Smooth muscle cell (in vitro differentiated cells): ENCODE measurements at regions not wholly inside any gene's neighbourhood (a gene's known extent, or its start where the extent isn't known, plus 50 kb on each side); places are given as distances from the start of the nearest gene placed in this dataset.

Experiments
- DNase-seq: peaks from one replicate; lab custom pipeline; 2025; ENCODE audit not compliant: unreplicated experiment; lab: John Stamatoyannopoulos, UW
- H2AFZ ChIP-seq: fragments of 200-600 bp; sonication (generic); 2 replicates; pipeline ENCODE4 v1.6.0; 2016; ENCODE audit warnings: antibody characterized with exemption, low read depth, mild to moderate bottlenecking
- H3F3A ChIP-seq: fragments of 200-600 bp; sonication (generic); 2 replicates; pipeline ENCODE4 v1.6.0; 2017; ENCODE audit warnings: antibody characterized with exemption, low read depth
- H3K27ac ChIP-seq: fragments of 200-600 bp; sonication (generic); 2 replicates; pipeline ENCODE4 v1.5.1; 2016; ENCODE audit warnings: low read depth, mild to moderate bottlenecking
- H3K27me3 ChIP-seq: fragments of 200-600 bp; sonication (generic); 2 replicates; pipeline ENCODE4 v1.6.1; 2016; ENCODE audit warnings: low read depth, mild to moderate bottlenecking
- H3K36me3 ChIP-seq: fragments of 200-600 bp; sonication (generic); 2 replicates; pipeline ENCODE4 v1.5.1; 2016; ENCODE audit warnings: low read depth
- H3K4me1 ChIP-seq: fragments of 200-600 bp; sonication (generic); 2 replicates; pipeline ENCODE4 v1.5.1; 2016; ENCODE audit warnings: low read depth
- H3K4me2 ChIP-seq: fragments of 200-600 bp; sonication (generic); 2 replicates; pipeline ENCODE4 v1.6.0; 2016; ENCODE audit warnings: mild to moderate bottlenecking
- H3K4me3 ChIP-seq: fragments of 200-600 bp; sonication (generic); 2 replicates; pipeline ENCODE4 v1.5.1; 2016; ENCODE audit warnings: mild to moderate bottlenecking
- H3K79me2 ChIP-seq: fragments of 200-600 bp; sonication (generic); 2 replicates; pipeline ENCODE4 v1.6.0; 2016; ENCODE audit warnings: low read depth, mild to moderate bottlenecking
- H3K9ac ChIP-seq: fragments of 200-600 bp; sonication (generic); 2 replicates; pipeline ENCODE4 v1.6.0; 2016; ENCODE audit warnings: low read depth
- H3K9me3 ChIP-seq: fragments of 200-600 bp; sonication (generic); replicated peaks from 2 replicates; pipeline ENCODE4 v1.5.1; 2016; ENCODE audit warnings: low read depth
- H4K20me1 ChIP-seq: fragments of 200-600 bp; sonication (generic); 2 replicates; pipeline ENCODE4 v1.6.0; 2016; ENCODE audit warnings: low read depth
- CTCF ChIP-seq: fragments of 200-600 bp; sonication (generic); IDR thresholded peaks from 2 replicates; pipeline ENCODE4 v1.5.1; 2017; ENCODE audit warnings: borderline replicate concordance, mild to moderate bottlenecking, antibody characterized with exemption; ENCODE audit not compliant: insufficient read depth, poor library complexity, severe bottlenecking
- WGBS: methylation state at CpG from one replicate; pipeline ENCODE4 v1.1.7; 2016; ENCODE audit warnings: low lambda C conversion rate; 5-methylcytosine and 5-hydroxymethylcytosine counted together

GRCh38 chr3:30501526-30501925 is 104.9 kb upstream of the TGFBR2 start:
- no peak overlapping the region for H3K4me3 ChIP-seq
- H3K9me3 ChIP-seq, result no peaks in the 10 kb centered on the region
- H3K4me1 ChIP-seq, result peaks cover 5% of the 10 kb centered on the region
- H2AFZ ChIP-seq, result no peak overlapping the region
- no peak for TF ChIP-seq CTCF
- H4K20me1 ChIP-seq, result no peaks in the 10 kb centered on the region
- H3K36me3 ChIP-seq, result no peaks in the 10 kb centered on the region
- peaks cover 17% of the 10 kb centered on the region for H3F3A ChIP-seq
- no peak for DNase-seq
- no peak overlapping the region for H3K9ac ChIP-seq
- no peak overlapping the region for H3K4me2 ChIP-seq
- H3K27ac ChIP-seq, result peak overlapping the region; percentile 48
- H3K27me3 ChIP-seq, result no peaks in the 10 kb centered on the region
- no peaks in the 10 kb centered on the region for H3K79me2 ChIP-seq

GRCh38 chr3:30502051-30502741 is 104.2 kb upstream of the TGFBR2 start:
- no peak overlapping the region for H3K4me2 ChIP-seq
- H2AFZ ChIP-seq, result no peak overlapping the region
- DNase-seq, result no peak
- no peaks in the 10 kb centered on the region for H4K20me1 ChIP-seq
- H3F3A ChIP-seq, result peaks cover 11% of the 10 kb centered on the region
- H3K9ac ChIP-seq, result no peak overlapping the region
- TF ChIP-seq CTCF, result no peak
- WGBS, result 93% methylated on average over 2 of the region's 2 CpGs
- H3K36me3 ChIP-seq, result no peaks in the 10 kb centered on the region
- no peaks in the 10 kb centered on the region for H3K27me3 ChIP-seq
- H3K4me1 ChIP-seq, result peaks cover under 1% of the 10 kb centered on the region
- H3K9me3 ChIP-seq, result no peaks in the 10 kb centered on the region
- H3K79me2 ChIP-seq, result no peaks in the 10 kb centered on the region
- H3K27ac ChIP-seq, result peak overlapping the region; percentile 48
- H3K4me3 ChIP-seq, result no peak overlapping the region

- DNase-seq, result no peak
- Histone ChIP-seq H3F3A (peaks cover 5% of the 10 kb centered on the region), H4K20me1 (no peaks in the 10 kb centered on the region), H3K4me2 (no peak overlapping the region), H3K4me3 (no peak overlapping the region), H3K27me3 (no peaks in the 10 kb centered on the region), H3K9me3 (no peaks in the 10 kb centered on the region), H3K4me1 (no peaks in the 10 kb centered on the region), H3K27ac (peak overlapping the region; percentile 48), H3K9ac (no peak overlapping the region), H3K36me3 (no peaks in the 10 kb centered on the region), H3K79me2 (no peaks in the 10 kb centered on the region), H2AFZ (no peak overlapping the region)
- WGBS, result 78% methylated on average over 1 of the region's 1 CpG
- no peak for TF ChIP-seq CTCF
Measured at GRCh38 chr3:30502742-30503073, 103.7 kb upstream of the TGFBR2 start.

GRCh38 chr3:30503446-30503845 is 103.0 kb upstream of the TGFBR2 start:
- TF ChIP-seq CTCF, result no peak
- Histone ChIP-seq H4K20me1 (no peaks in the 10 kb centered on the region), H3F3A (no peaks in the 10 kb centered on the region), H3K27ac (no peak overlapping the region), H3K9me3 (no peaks in the 10 kb centered on the region), H3K4me3 (no peak overlapping the region), H3K9ac (no peak overlapping the region), H3K36me3 (no peaks in the 10 kb centered on the region), H3K27me3 (no peaks in the 10 kb centered on the region), H3K4me1 (no peaks in the 10 kb centered on the region), H2AFZ (peak overlapping the region; percentile 7), H3K4me2 (no peak overlapping the region), H3K79me2 (no peaks in the 10 kb centered on the region)
- 98% methylated on average over 2 of the region's 2 CpGs for WGBS
- no peak for DNase-seq
